ENCODE measurements at regions not wholly inside any gene's neighbourhood (a gene's known extent, or its start where the extent isn't known, plus 50 kb on each side); places are given as distances from the start of the nearest gene placed in this dataset.
"Not testable (repeated sequence)": the region's sequence is repeated elsewhere in the genome, so short reads cannot be mapped to it uniquely, and the experiment has no call there.

DNA sequence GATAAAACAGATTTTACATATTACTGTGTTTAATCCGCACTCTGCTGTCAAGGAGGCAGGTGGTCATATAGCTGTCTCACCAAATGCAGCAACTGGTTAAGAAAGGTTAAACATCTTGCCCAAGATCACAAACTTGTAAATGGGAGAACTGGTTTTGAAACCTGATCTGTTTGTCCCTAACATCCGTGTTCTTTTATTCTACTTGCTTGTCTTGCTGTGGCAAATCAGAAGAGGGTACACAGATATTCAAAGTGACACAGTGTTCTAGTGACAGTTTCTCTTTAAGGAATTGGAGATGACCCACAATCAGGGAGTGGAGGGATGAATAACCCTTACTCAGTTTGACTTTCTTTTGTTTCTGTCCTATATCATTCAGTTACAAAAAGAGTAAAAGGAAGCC is 83.0 kb upstream of the SGK1 start:
- H3K4me3 ChIP-seq (ENCODE audit: low read length), result no peak overlapping the region
- H3K4me1 ChIP-seq (ENCODE audit: insufficient read depth, low read length), result peaks cover 24% of the 10 kb centered on the region
- no peaks in the 10 kb centered on the region for H3K36me3 ChIP-seq (ENCODE audit: insufficient read depth, low read length)
- no peak overlapping the region for H3K9ac ChIP-seq (ENCODE audit: low read depth, low read length)
- WGBS, result 67% methylated on average over 2 of the region's 2 CpGs
- no peaks in the 10 kb centered on the region for H3K27me3 ChIP-seq (ENCODE audit: insufficient read depth, low read length)
- no peak overlapping the region for H3K27ac ChIP-seq (ENCODE audit: low read depth, low read length)
- no peaks in the 10 kb centered on the region for H3K9me3 ChIP-seq (ENCODE audit: insufficient read depth, low read depth, low read length)

DNA sequence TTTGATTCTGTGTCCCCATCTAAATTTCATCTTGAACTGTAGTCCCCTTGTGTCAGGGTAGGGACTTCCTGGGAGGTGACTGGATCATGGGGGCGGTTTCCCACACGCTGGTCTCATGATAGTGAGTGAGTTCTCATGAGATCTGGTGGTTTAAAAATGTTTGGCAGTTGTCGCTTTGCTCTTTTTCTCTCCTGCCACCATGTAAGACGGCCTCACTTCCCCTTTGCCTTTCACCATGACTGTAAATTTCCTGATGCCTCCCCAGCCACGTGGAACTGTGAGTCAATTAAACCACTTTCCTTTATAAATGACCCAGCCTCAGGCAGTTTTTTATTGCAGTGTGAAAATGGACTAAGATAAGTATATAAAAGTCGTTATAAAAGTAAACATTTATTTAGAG is 80.5 kb upstream of the SGK1 start:
- no peak overlapping the region for H3K9ac ChIP-seq (ENCODE audit: low read depth, low read length)
- H3K4me1 ChIP-seq (ENCODE audit: insufficient read depth, low read length), result peaks cover 10% of the 10 kb centered on the region
- H3K27me3 ChIP-seq (ENCODE audit: insufficient read depth, low read length), result no peaks in the 10 kb centered on the region
- H3K36me3 ChIP-seq (ENCODE audit: insufficient read depth, low read length), result no peaks in the 10 kb centered on the region
- no peak overlapping the region for H3K4me3 ChIP-seq (ENCODE audit: low read length)
- H3K27ac ChIP-seq (ENCODE audit: low read depth, low read length), result no peak overlapping the region
- WGBS, result 86% methylated on average over 5 of the region's 6 CpGs
- no peaks in the 10 kb centered on the region for H3K9me3 ChIP-seq (ENCODE audit: insufficient read depth, low read depth, low read length)

DNA sequence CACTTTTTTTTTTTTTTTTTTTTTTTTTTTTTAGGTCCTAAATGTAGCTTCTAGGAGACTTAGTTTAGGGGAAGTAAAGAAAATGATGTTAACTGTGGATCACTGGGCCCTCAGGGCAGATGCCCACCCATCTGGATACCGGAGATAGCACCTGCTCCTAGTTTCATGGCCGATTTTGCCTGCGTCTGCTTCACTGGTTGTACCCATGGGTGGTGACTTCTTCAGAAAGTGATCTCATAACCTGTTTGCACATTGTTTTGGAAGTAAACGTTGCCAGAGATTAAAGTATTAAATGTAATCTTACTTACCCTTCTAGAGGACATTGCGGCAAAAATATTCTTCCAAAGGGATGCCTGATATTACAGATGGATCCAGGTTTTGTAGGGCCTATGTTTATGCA is 79.8 kb upstream of the SGK1 start:
- Histone ChIP-seq H3K36me3 (ENCODE audit: insufficient read depth, low read length) (no peaks in the 10 kb centered on the region), H3K4me3 (ENCODE audit: low read length) (no peak overlapping the region), H3K27ac (ENCODE audit: low read depth, low read length) (no peak overlapping the region), H3K4me1 (ENCODE audit: insufficient read depth, low read length) (peaks cover 10% of the 10 kb centered on the region), H3K9me3 (ENCODE audit: insufficient read depth, low read depth, low read length) (no peaks in the 10 kb centered on the region), H3K27me3 (ENCODE audit: insufficient read depth, low read length) (no peaks in the 10 kb centered on the region), H3K9ac (ENCODE audit: low read depth, low read length) (no peak overlapping the region)
- WGBS, result 96% methylated on average over 4 of the region's 5 CpGs

DNA sequence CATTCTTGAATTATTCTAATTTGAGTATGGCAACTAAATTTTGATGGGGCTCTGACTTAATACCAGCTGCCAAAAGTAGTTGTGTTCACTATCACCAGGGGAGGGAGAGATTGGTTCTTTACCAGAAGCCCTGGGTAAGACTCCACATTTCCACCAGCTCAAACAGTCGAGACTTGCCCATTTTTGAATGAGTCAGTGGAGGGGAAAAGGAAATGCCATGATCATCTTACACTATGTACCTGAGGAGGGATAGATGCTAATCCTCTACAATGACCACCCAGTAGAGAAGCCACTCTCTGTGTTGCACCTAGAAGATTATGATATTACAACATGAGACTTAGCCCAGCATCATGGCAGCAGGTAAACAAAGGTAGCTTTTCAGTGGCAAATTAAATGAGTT is 77.0 kb upstream of the SGK1 start:
- no peak overlapping the region for H3K27ac ChIP-seq (ENCODE audit: low read depth, low read length)
- WGBS, result no CpG with 5 or more reads among the region's 1 CpG
- no peaks in the 10 kb centered on the region for H3K36me3 ChIP-seq (ENCODE audit: insufficient read depth, low read length)

DNA sequence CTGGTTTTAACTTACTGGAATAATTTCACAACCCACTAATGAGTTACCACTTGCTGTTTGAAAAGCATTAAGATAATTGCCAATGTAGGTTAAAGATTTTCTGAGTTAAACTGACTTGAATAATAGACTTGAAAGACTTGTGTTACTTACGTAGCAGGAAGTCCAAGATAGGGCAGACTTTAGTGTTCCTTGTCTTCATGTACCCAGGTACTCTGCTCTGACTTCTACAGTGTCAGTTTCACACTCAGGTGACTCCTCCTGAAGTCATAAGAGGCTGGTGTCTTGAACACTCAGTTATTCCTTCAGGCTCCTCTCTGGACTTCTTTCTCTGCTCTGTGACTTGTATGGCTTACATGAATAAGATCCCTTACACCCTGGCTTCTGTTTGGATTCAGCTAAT is 76.3 kb upstream of the SGK1 start:
- H3K9ac ChIP-seq (ENCODE audit: low read depth, low read length), result no peak overlapping the region
- H3K27ac ChIP-seq (ENCODE audit: low read depth, low read length), result no peak overlapping the region
- no peak overlapping the region for H3K4me3 ChIP-seq (ENCODE audit: low read length)
- WGBS, result 89% methylated on average over 1 of the region's 1 CpG
- no peaks in the 10 kb centered on the region for H3K36me3 ChIP-seq (ENCODE audit: insufficient read depth, low read length)
- H3K27me3 ChIP-seq (ENCODE audit: insufficient read depth, low read length), result no peaks in the 10 kb centered on the region
- H3K9me3 ChIP-seq (ENCODE audit: insufficient read depth, low read depth, low read length), result no peaks in the 10 kb centered on the region
- H3K4me1 ChIP-seq (ENCODE audit: insufficient read depth, low read length), result peaks cover 9% of the 10 kb centered on the region

More for the DNA sequence above, 77.0 kb upstream of the SGK1 start:
- no peaks in the 10 kb centered on the region for H3K9me3 ChIP-seq (ENCODE audit: insufficient read depth, low read depth, low read length)
- H3K4me3 ChIP-seq (ENCODE audit: low read length), result no peak overlapping the region
- H3K4me1 ChIP-seq (ENCODE audit: insufficient read depth, low read length), result peaks cover 9% of the 10 kb centered on the region
- no peaks in the 10 kb centered on the region for H3K27me3 ChIP-seq (ENCODE audit: insufficient read depth, low read length)
- no peak overlapping the region for H3K9ac ChIP-seq (ENCODE audit: low read depth, low read length)

DNA sequence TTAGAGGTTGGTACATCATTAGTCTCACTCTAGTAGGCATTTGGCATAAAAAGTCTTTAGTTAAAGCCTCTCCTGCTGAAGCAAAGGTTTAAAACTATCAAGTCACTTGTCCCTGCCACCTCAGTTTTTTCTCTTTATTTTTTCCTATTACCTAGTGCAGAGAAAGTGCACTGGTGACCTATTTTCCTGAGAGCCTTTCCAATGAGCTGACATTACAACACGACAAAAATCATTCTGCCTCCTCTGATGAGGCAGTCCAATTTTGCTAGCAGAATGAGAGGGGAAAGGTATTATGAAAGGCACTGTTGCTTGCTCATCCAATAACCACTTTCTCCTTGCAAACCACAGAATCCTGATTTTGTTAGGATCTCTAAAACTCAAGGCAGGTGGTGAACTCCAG is 73.3 kb upstream of the SGK1 start:
- Histone ChIP-seq H3K4me3 (ENCODE audit: low read length) (no peak overlapping the region), H3K27me3 (ENCODE audit: insufficient read depth, low read length) (no peaks in the 10 kb centered on the region), H3K9ac (ENCODE audit: low read depth, low read length) (no peak overlapping the region), H3K9me3 (ENCODE audit: insufficient read depth, low read depth, low read length) (no peaks in the 10 kb centered on the region), H3K27ac (ENCODE audit: low read depth, low read length) (peak overlapping the region; percentile 27; the same call in 1 of the 2 replicates), H3K4me1 (ENCODE audit: insufficient read depth, low read length) (peaks cover 9% of the 10 kb centered on the region), H3K36me3 (ENCODE audit: insufficient read depth, low read length) (no peaks in the 10 kb centered on the region)
- 88% methylated on average over 1 of the region's 1 CpG for WGBS

DNA sequence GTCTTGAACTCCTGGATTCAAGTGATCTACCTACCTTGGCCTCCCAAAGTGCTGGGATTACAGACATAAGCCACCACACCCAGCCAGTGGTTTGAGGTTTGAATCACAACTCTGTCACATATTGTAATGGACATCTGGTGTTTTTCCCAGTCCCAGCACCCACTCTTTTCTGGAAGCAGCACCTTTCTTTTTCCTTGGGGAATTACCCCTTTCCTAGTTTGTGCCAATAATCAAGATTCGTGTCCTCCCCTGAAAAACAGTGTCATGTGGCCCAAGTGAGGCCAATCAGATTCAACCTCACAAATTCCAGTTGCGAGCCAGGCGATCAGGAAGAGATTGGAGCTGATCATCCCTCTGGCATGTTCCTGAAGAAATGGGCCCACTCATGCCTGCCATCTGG is 71.7 kb upstream of the SGK1 start:
- no peak overlapping the region for H3K9ac ChIP-seq (ENCODE audit: low read depth, low read length)
- no peaks in the 10 kb centered on the region for H3K36me3 ChIP-seq (ENCODE audit: insufficient read depth, low read length)
- no peak overlapping the region for H3K4me3 ChIP-seq (ENCODE audit: low read length)
- no peaks in the 10 kb centered on the region for H3K27me3 ChIP-seq (ENCODE audit: insufficient read depth, low read length)
- H3K27ac ChIP-seq (ENCODE audit: low read depth, low read length), result no peak overlapping the region
- no peaks in the 10 kb centered on the region for H3K9me3 ChIP-seq (ENCODE audit: insufficient read depth, low read depth, low read length)
- WGBS, result 95% methylated on average over 3 of the region's 3 CpGs
- peaks cover 9% of the 10 kb centered on the region for H3K4me1 ChIP-seq (ENCODE audit: insufficient read depth, low read length)

DNA sequence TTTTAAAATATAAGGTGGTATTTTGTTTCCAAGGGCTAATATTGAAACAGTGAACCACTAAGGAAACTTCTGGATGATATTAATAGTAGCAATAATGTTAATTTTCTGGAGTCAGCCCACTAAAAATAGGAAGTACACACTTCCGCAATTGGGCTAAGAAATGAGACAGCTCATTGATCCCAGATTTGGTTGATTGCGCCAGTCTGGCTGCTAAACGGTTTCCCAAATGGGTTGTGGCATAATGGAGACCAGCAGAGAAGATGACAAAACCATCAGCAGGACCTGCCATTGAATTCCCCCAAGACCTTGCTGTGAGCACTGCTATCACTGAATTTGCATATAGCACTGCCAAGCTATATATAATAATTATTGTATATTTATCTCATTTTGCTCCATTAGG is 71.2 kb upstream of the SGK1 start:
- H3K4me1 ChIP-seq (ENCODE audit: insufficient read depth, low read length), result peaks cover 9% of the 10 kb centered on the region
- no peak overlapping the region for H3K9ac ChIP-seq (ENCODE audit: low read depth, low read length)
- no peaks in the 10 kb centered on the region for H3K27me3 ChIP-seq (ENCODE audit: insufficient read depth, low read length)
- no peak overlapping the region for H3K27ac ChIP-seq (ENCODE audit: low read depth, low read length)
- no peaks in the 10 kb centered on the region for H3K36me3 ChIP-seq (ENCODE audit: insufficient read depth, low read length)
- 95% methylated on average over 3 of the region's 3 CpGs for WGBS
- H3K4me3 ChIP-seq (ENCODE audit: low read length), result no peak overlapping the region
- no peaks in the 10 kb centered on the region for H3K9me3 ChIP-seq (ENCODE audit: insufficient read depth, low read depth, low read length)

DNA sequence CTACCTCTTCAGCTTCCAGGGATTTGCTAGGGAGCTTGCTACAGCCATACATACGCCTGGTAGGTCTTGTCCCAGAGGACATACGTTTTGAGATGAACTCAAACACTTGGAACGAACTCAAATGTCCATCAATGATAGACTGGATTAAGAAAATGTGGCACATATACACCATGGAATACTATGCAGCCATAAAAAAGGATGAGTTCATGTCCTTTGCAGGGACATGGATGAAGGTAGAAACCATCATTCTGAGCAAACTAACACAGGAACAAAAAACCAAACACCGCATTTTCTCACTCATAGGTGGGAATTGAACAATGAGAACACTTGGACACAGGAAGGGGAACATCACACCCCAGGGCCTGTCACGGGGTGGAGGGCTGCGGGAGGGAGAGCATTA is 68.6 kb upstream of the SGK1 start:
- H3K27me3 ChIP-seq (ENCODE audit: insufficient read depth, low read length); H3K4me3 ChIP-seq (ENCODE audit: low read length); H3K27ac ChIP-seq (ENCODE audit: low read depth, low read length); H3K9me3 ChIP-seq (ENCODE audit: insufficient read depth, low read depth, low read length); H3K36me3 ChIP-seq (ENCODE audit: insufficient read depth, low read length); H3K4me1 ChIP-seq (ENCODE audit: insufficient read depth, low read length); H3K9ac ChIP-seq (ENCODE audit: low read depth, low read length): not testable (repeated sequence)
- 88% methylated on average over 5 of the region's 6 CpGs for WGBS

DNA sequence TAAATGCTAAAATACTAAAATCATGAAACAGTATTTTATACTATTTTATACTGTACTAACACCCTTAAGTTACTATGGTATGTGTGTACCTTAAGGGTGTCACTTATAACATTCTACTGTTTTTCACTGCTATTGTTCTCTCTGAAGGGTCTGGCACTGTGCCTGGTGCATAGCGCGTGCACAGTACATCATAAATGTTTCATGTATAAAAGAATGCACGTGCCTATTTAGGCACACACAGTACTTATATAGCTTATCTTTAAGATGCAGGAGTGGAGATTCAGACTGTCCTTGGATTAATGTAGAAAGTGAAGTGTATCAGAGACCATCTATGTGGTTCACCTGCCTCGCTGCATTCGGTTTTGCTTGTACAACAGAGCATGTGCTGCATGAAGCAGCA is 64.0 kb upstream of the SGK1 start:
- Histone ChIP-seq H3K36me3 (ENCODE audit: insufficient read depth, low read length) (no peaks in the 10 kb centered on the region), H3K9ac (ENCODE audit: low read depth, low read length) (no peak overlapping the region), H3K4me1 (ENCODE audit: insufficient read depth, low read length) (peaks cover 10% of the 10 kb centered on the region), H3K27me3 (ENCODE audit: insufficient read depth, low read length) (no peaks in the 10 kb centered on the region), H3K9me3 (ENCODE audit: insufficient read depth, low read depth, low read length) (no peaks in the 10 kb centered on the region; the same call in 1 of the 2 replicates), H3K27ac (ENCODE audit: low read depth, low read length) (no peak overlapping the region), H3K4me3 (ENCODE audit: low read length) (no peak overlapping the region)
- WGBS, result 98% methylated on average over 5 of the region's 5 CpGs

DNA sequence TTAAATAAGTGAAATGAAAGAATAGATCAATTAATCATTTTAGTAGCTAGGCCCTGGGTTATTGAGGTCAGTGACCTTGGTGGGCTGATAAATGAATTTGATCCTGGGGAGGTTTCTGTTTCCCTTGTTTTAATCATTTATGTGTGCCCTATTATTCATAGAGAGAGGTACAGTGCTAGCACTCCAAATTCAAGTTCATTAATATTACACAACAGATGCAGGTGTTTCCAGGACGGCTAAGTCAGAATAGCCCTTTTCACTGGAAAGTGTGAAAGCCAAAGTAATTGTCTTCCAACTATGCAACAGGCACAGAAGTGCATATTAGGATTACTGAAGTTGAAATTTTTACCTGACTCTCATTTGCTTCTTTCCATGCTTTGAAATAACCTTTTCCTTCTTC is 61.7 kb upstream of the SGK1 start:
- no peak overlapping the region for H3K4me3 ChIP-seq (ENCODE audit: low read length)
- no peaks in the 10 kb centered on the region for H3K36me3 ChIP-seq (ENCODE audit: insufficient read depth, low read length)
- no peak overlapping the region for H3K27ac ChIP-seq (ENCODE audit: low read depth, low read length)
- H3K9me3 ChIP-seq (ENCODE audit: insufficient read depth, low read depth, low read length), result no peaks in the 10 kb centered on the region; the same call in 1 of the 2 replicates
- 85% methylated on average over 1 of the region's 1 CpG for WGBS
- H3K27me3 ChIP-seq (ENCODE audit: insufficient read depth, low read length), result no peaks in the 10 kb centered on the region
- H3K9ac ChIP-seq (ENCODE audit: low read depth, low read length), result no peak overlapping the region
- peaks cover 10% of the 10 kb centered on the region for H3K4me1 ChIP-seq (ENCODE audit: insufficient read depth, low read length)

DNA sequence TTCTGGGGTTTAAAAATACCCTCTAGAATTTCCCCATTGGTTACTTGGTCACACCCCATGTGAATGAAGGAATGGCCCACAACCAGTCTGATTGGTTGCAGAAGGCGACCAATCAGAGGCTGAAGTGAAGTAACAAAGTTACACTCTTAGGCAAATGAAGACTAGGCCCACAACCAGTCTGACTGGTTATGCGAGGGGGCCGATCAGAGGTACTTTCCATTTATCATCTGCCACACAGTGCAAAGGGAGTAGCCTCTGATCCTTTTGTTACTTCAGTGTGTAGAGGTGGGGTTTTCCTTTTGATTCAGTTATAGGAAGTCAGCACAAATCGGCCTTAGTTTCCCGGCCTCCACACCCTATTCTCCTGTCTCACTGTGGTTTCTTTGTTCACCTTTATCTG is 61.2 kb upstream of the SGK1 start:
- H3K27me3 ChIP-seq (ENCODE audit: insufficient read depth, low read length), result no peaks in the 10 kb centered on the region

More for the DNA sequence above, 61.2 kb upstream of the SGK1 start:
- Histone ChIP-seq H3K9me3 (ENCODE audit: insufficient read depth, low read depth, low read length) (no peaks in the 10 kb centered on the region; the same call in 1 of the 2 replicates), H3K4me1 (ENCODE audit: insufficient read depth, low read length) (peaks cover 10% of the 10 kb centered on the region), H3K27ac (ENCODE audit: low read depth, low read length) (no peak overlapping the region), H3K4me3 (ENCODE audit: low read length) (no peak overlapping the region), H3K9ac (ENCODE audit: low read depth, low read length) (no peak overlapping the region), H3K36me3 (ENCODE audit: insufficient read depth, low read length) (no peaks in the 10 kb centered on the region)
- WGBS, result 95% methylated on average over 5 of the region's 5 CpGs
